Osteocyte (in vitro differentiated cells): ENCODE measurements at regions not wholly inside any gene's neighbourhood (a gene's known extent, or its start where the extent isn't known, plus 50 kb on each side); places are given as distances from the start of the nearest gene placed in this dataset.

Experiments
- DNase-seq: peaks from one replicate; pipeline ENCODE4 v3.0.0; 2021; ENCODE audit warnings: mixed read lengths; ENCODE audit not compliant: unreplicated experiment; ENCODE audit errors: extremely low spot score
- H3K27ac Mint-ChIP-seq: one replicate; pipeline ENCODE4 v1.8.0; 2021; ENCODE audit warnings: mild to moderate bottlenecking, mixed read lengths; ENCODE audit not compliant: unreplicated experiment
- H3K27me3 Mint-ChIP-seq: one replicate; pipeline ENCODE4 v1.8.0; 2021; ENCODE audit warnings: mixed read lengths; ENCODE audit not compliant: unreplicated experiment
- H3K36me3 Mint-ChIP-seq: one replicate; pipeline ENCODE4 v1.8.0; 2021; ENCODE audit warnings: mixed read lengths; ENCODE audit not compliant: unreplicated experiment
- H3K4me1 Mint-ChIP-seq: one replicate; pipeline ENCODE4 v1.8.0; 2021; ENCODE audit warnings: mixed read lengths; ENCODE audit not compliant: unreplicated experiment
- H3K4me3 Mint-ChIP-seq: one replicate; pipeline ENCODE4 v1.8.0; 2021; ENCODE audit warnings: mild to moderate bottlenecking, moderate library complexity, mixed read lengths; ENCODE audit not compliant: unreplicated experiment
- H3K9me3 Mint-ChIP-seq: one replicate; pipeline ENCODE4 v1.8.0; 2021; ENCODE audit warnings: mixed read lengths; ENCODE audit not compliant: unreplicated experiment
- CTCF ChIP-seq: fragments of 200-600 bp; sonication (generic); IDR thresholded peaks from 2 replicates; pipeline ENCODE4 v1.5.0; 2021; ENCODE audit warnings: antibody characterized with exemption, mild to moderate bottlenecking, moderate library complexity

GRCh38 chr5:124461157-124461556 lies 285.3 kb downstream of the ZNF608 start:
- H3K4me3 Mint-ChIP-seq, result no peak overlapping the region
- H3K27me3 Mint-ChIP-seq, result no peaks in the 10 kb centered on the region
- H3K36me3 Mint-ChIP-seq, result peaks cover 2% of the 10 kb centered on the region
- TF ChIP-seq CTCF, result no peak
- H3K27ac Mint-ChIP-seq, result no peak overlapping the region
- peaks cover 15% of the 10 kb centered on the region for H3K9me3 Mint-ChIP-seq
- H3K4me1 Mint-ChIP-seq, result peaks cover 7% of the 10 kb centered on the region
- DNase-seq, result no peak

- Mint-ChIP-seq H3K4me1 (peaks cover 12% of the 10 kb centered on the region), H3K4me3 (no peak overlapping the region), H3K27me3 (no peaks in the 10 kb centered on the region), H3K9me3 (peaks cover 15% of the 10 kb centered on the region), H3K27ac (no peak overlapping the region), H3K36me3 (peaks cover 2% of the 10 kb centered on the region)
- no peak for TF ChIP-seq CTCF
- DNase-seq, result no peak
These were observed 285.8 kb downstream of the ZNF608 start for GRCh38 chr5:124460642-124461041.

GRCh38 chr5:124459984-124460383 lies 286.5 kb downstream of the ZNF608 start:
- no peak for TF ChIP-seq CTCF
- H3K27me3 Mint-ChIP-seq, result no peaks in the 10 kb centered on the region
- H3K27ac Mint-ChIP-seq, result no peak overlapping the region
- peaks cover 2% of the 10 kb centered on the region for H3K36me3 Mint-ChIP-seq
- DNase-seq, result no peak
- H3K4me1 Mint-ChIP-seq, result peaks cover 17% of the 10 kb centered on the region
- H3K4me3 Mint-ChIP-seq, result no peak overlapping the region
- H3K9me3 Mint-ChIP-seq, result peaks cover 15% of the 10 kb centered on the region

GRCh38 chr5:124457901-124458300 lies 288.5 kb downstream of the ZNF608 start:
- Mint-ChIP-seq H3K27me3 (no peaks in the 10 kb centered on the region), H3K9me3 (peaks cover 15% of the 10 kb centered on the region), H3K4me1 (peaks cover 28% of the 10 kb centered on the region), H3K36me3 (peaks cover 2% of the 10 kb centered on the region), H3K4me3 (no peak overlapping the region), H3K27ac (no peak overlapping the region)
- no peak for TF ChIP-seq CTCF
- DNase-seq, result no peak

- no peak overlapping the region for H3K27ac Mint-ChIP-seq
- no peak for DNase-seq
- H3K9me3 Mint-ChIP-seq, result peaks cover 15% of the 10 kb centered on the region
- H3K4me3 Mint-ChIP-seq, result no peak overlapping the region
- H3K27me3 Mint-ChIP-seq, result no peaks in the 10 kb centered on the region
- peaks cover 2% of the 10 kb centered on the region for H3K36me3 Mint-ChIP-seq
- no peak for TF ChIP-seq CTCF
- H3K4me1 Mint-ChIP-seq, result peaks cover 28% of the 10 kb centered on the region
These were observed 289.3 kb downstream of the ZNF608 start for GRCh38 chr5:124457101-124457500.
